GM18861 (cell line): ENCODE measurements at regions not wholly inside any gene's neighbourhood (a gene's known extent, or its start where the extent isn't known, plus 50 kb on each side); places are given as distances from the start of the nearest gene placed in this dataset.

Experiments
- ATAC-seq: cut with Tn5 transposase; IDR thresholded peaks from one replicate; pipeline ENCODE4 v1.9.1; 2021; ENCODE audit not compliant: unreplicated experiment

DNA sequence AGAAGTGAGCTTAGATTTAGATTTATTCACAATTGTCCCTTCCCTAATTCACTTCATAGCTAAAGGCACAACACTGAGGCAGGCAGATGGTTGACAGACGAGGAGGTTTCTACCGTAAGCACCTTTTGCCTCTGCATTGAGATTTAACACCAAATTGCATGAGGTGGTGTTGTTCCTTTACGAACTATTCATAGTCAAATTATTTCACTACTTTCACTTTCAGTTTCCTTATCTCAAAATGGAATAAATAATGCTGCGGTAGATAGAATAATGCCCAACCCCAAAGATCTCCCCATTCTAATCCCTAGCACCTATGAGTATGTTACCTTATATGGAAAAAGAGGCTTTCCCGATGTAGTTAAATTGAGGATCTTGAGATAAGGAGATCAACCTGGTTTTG lies 58.9 kb upstream of the LINC00305 start:
- no peak for ATAC-seq

DNA sequence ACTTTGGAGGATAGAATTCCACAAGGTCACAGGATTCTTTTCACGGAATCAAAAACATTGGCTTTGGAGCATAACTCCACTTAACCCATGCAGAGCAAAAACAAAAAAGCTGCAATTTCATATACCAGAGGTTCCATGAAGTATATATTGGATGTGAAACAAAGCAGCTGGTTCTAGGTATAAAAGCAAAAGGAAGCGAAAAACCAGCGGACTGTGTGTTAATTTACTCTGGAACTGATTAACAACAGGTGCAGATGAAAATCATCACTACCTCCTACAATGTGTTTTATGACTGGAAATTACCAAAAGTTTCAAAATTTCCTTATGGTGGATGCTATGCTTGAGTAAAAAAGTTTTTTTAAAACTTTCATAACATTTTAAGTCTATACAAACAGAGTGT lies 54.4 kb upstream of the LINC00305 start:
- ATAC-seq: no peak

DNA sequence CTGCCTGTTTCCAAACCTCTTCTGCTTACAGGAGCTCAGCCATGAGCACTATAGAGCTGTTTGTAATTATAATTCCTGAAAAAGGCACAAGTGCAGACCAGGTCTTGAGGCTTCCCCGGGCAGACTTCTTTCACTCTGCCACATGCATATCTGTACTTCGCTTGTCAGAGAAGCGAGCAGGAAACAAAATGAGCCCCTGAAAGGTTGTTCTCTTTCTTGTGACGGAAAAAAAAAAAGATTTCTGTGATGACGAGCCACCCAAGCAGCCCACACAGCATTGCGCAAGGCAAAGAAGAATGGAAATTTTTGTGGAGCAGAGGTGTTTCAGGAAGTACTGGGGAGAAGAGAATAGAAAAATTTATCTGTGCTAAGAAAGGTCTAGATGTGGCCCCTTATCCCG lies 54.0 kb upstream of the LINC00305 start:
- ATAC-seq: no peak

DNA sequence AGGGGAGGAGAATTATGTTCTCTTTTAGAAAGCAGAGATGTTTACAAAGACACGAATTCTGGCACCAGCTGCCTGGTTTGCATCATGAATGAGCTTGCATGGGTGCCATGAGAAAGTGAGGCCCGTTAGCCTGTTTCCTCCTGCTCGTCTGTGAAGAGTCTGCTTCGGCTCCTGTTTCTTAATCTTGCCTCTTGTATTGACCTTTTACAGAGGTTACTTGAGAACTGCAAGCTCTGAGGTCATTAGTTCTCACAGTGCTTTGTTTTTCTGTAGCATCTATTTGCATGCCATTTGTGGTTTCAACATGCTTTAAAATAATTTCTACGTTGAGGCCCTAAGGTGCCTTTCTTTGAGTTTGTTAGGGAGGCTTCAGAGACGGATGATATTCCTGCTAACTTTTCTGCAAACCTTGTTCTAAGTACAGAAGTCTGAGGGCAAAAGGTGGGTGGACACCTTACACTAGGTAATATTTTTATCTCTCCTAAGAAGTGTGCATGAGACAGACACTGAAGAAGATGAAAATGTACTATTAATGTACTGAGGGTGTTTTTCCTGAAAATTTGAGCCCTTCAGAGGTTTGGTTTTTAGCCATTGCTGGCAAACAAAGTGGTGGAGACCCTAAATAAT lies 53.4 kb upstream of the LINC00305 start:
- ATAC-seq: no peak

DNA sequence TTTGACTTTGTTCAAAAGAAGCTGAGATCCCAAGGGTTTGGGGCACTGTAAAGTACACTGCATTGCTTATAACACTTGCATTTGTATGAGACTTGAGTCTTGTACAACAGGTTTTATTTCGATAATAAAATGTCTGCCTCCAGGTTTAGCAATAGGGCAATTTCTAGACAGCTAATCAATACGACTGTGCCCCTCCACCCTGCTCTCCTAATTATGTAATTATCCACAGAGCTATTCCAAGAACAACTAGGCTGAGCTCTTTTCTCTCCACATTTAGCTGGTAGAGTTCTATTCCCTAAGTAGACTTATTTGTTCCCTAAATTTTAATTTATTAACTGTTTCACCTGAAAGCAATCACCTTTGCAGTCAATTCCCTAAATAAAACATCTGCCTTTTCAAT lies 52.9 kb upstream of the LINC00305 start:
- no peak for ATAC-seq

DNA sequence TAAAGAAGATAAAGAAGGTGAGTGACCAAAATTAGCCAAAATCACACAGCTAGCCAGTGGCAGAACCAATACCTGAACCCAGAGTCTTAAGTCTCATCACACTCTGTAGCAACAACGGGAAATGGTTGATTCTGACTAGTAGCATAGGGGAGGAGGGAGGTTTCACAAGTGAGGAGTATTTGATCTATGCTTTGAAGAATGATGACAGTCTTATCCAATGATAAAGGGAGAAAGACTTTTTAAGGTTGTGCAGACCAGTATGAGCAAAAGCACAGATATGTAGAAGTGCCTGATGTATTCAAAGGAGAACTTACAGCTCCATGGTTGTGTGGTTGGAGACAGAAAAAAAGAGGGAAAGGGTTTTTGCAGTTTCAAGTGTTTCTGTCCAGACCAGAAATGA lies 50.7 kb upstream of the LINC00305 start:
- ATAC-seq: no peak
